H1 (cell line): ENCODE measurements at regions not wholly inside any gene's neighbourhood (a gene's known extent, or its start where the extent isn't known, plus 50 kb on each side); places are given as distances from the start of the nearest gene placed in this dataset.

Experiments used
- CTCF ChIA-PET: fragments of 300-600 bp; sonication (Branson Sonifier 250); formaldehyde crosslinking; loops from one replicate; lab custom pipeline; 2021; ENCODE audit not compliant: partially characterized antibody; lab: Charles Lee
- POLR2A ChIA-PET: fragments of 300-600 bp; sonication (Branson Sonifier 250); formaldehyde crosslinking; loops from one replicate; lab custom pipeline; 2021; ENCODE audit warnings: inconsistent platforms; ENCODE audit not compliant: partially characterized antibody; lab: Charles Lee
- DNase-seq, 2 experiments: peaks; one replicate each; pipeline versions ENCODE4 v3.0.0 to v3.0.0-alpha.2; 2010 to 2022; ENCODE audit warnings: low spot score in 2 of 2, low read depth in 1 of 2, mixed read lengths in 1 of 2
- FAIRE-seq: peaks from 2 replicates; lab custom pipeline; 2011; peaks lifted over from hg19 to GRCh38; lab: Jason Lieb, UNC
- H2AFZ ChIP-seq: 2 replicates; pipeline ENCODE4 v1.8.1; 2012; ENCODE audit warnings: low read length, inconsistent platforms
- H2AK5ac ChIP-seq: 2 replicates; pipeline ENCODE4 v1.6.1; 2013; ENCODE audit warnings: low read depth, low read length
- H2BK120ac ChIP-seq: replicated peaks from 2 replicates; pipeline ENCODE3; 2013; ENCODE audit warnings: low read depth, low read length, inconsistent platforms
- H2BK12ac ChIP-seq: 2 replicates; pipeline ENCODE4 v1.6.1; 2013; ENCODE audit warnings: low read depth, low read length
- H2BK15ac ChIP-seq: 2 replicates; pipeline ENCODE4 v1.6.1; 2013; ENCODE audit warnings: low read length
- H2BK20ac ChIP-seq: 2 replicates; pipeline ENCODE4 v1.6.1; 2013; ENCODE audit warnings: low read length
- H2BK5ac ChIP-seq: 2 replicates; pipeline ENCODE4 v1.6.1; 2013; ENCODE audit warnings: low read depth, low read length
- H3K14ac ChIP-seq: 2 replicates; pipeline ENCODE4 v1.6.1; 2013; ENCODE audit warnings: inconsistent platforms; ENCODE audit not compliant: insufficient read length
- H3K18ac ChIP-seq: 2 replicates; pipeline ENCODE4 v1.6.1; 2013; ENCODE audit warnings: low read length; ENCODE audit errors: extremely low read depth
- H3K23ac ChIP-seq: 2 replicates; pipeline ENCODE4 v1.6.1; 2013; ENCODE audit warnings: inconsistent platforms; ENCODE audit not compliant: insufficient read length
- H3K23me2 ChIP-seq: 2 replicates; pipeline ENCODE4 v1.6.1; 2013; ENCODE audit warnings: low read depth, low read length
- H3K27ac ChIP-seq: 2 replicates; pipeline ENCODE4 v1.6.1; 2011; ENCODE audit warnings: low read depth, low read length, inconsistent platforms
- H3K27me3 ChIP-seq, 4 experiments: replicated peaks in 1 of 4; 1 replicate in 1 of 4; 2 replicates in 3 of 4; pipeline versions ENCODE4 v1.6.1 to v1.8.1; 2011 to 2013; ENCODE audit warnings: low read length in 3 of 4, mild to moderate bottlenecking in 3 of 4, inconsistent platforms in 2 of 4, mixed read lengths in 2 of 4, moderate library complexity in 1 of 4; ENCODE audit not compliant: control insufficient read depth in 3 of 4, insufficient read depth in 3 of 4; ENCODE audit errors: extremely low read depth in 1 of 4
- H3K36me3 ChIP-seq, 4 experiments: 2 replicates each; pipeline versions ENCODE4 v1.6.1 to v1.8.1; 2011 to 2013; ENCODE audit warnings: mild to moderate bottlenecking in 4 of 4, low read length in 3 of 4, moderate library complexity in 2 of 4, control low read depth in 1 of 4, inconsistent platforms in 1 of 4; ENCODE audit not compliant: insufficient read depth in 4 of 4, control insufficient read depth in 2 of 4
- H3K4ac ChIP-seq: replicated peaks from 2 replicates; pipeline ENCODE3; 2013; ENCODE audit warnings: low read length, low read depth, mixed read lengths, inconsistent platforms; ENCODE audit not compliant: insufficient read length
- H3K4me1 ChIP-seq, 4 experiments: replicated peaks in 1 of 4; 1 replicate in 1 of 4; 2 replicates in 3 of 4; pipeline versions ENCODE4 v1.6.1 to v1.8.1; 2011 to 2013; ENCODE audit warnings: low read length in 3 of 4, inconsistent platforms in 2 of 4, mixed read lengths in 1 of 4; ENCODE audit not compliant: insufficient read depth in 4 of 4, control insufficient read depth in 3 of 4
- H3K4me2 ChIP-seq, 2 experiments: 2 replicates each; pipeline versions ENCODE4 v1.6.1 to v1.8.1; 2011 to 2013; ENCODE audit warnings: low read depth in 2 of 2, low read length in 2 of 2, control low read depth in 1 of 2, inconsistent platforms in 1 of 2, mild to moderate bottlenecking in 1 of 2; ENCODE audit not compliant: insufficient read depth in 1 of 2
- H3K4me3 ChIP-seq, 4 experiments: fragments of 200-600, 300-600 bp in 1 of 4; sonication (generic), shearing (Covaris generic), sonication (Bioruptor Twin) in 1 of 4; 2 replicates each; pipeline versions ENCODE4 v1.5.1 to v1.8.1; 2011 to 2016; ENCODE audit warnings: low read length in 4 of 4, low read depth in 3 of 4, control low read depth in 2 of 4, inconsistent platforms in 2 of 4, mild to moderate bottlenecking in 2 of 4, mixed read lengths in 1 of 4, moderate library complexity in 1 of 4; ENCODE audit not compliant: insufficient read depth in 2 of 4; ENCODE audit errors: extremely low read depth in 1 of 4
- H3K56ac ChIP-seq: replicated peaks from 2 replicates; pipeline ENCODE3; 2013; ENCODE audit warnings: low read depth, mild to moderate bottlenecking, mixed read lengths, low read length, inconsistent platforms; ENCODE audit not compliant: insufficient read length
- H3K79me1 ChIP-seq: 2 replicates; pipeline ENCODE4 v1.6.1; 2013; ENCODE audit warnings: low read depth, low read length, control low read depth
- H3K79me2 ChIP-seq, 2 experiments: 2 replicates each; pipeline versions ENCODE4 v1.6.1 to v1.8.1; 2012 to 2013; ENCODE audit warnings: low read length in 2 of 2, mild to moderate bottlenecking in 2 of 2, inconsistent platforms in 1 of 2; ENCODE audit not compliant: insufficient read depth in 2 of 2, control insufficient read depth in 1 of 2
- H3K9ac ChIP-seq, 4 experiments: replicated peaks in 1 of 4; 1 replicate in 1 of 4; 2 replicates in 3 of 4; pipeline versions ENCODE4 v1.6.1 to v1.8.1; 2011 to 2013; ENCODE audit warnings: low read depth in 3 of 4, low read length in 3 of 4, control low read depth in 2 of 4, mild to moderate bottlenecking in 2 of 4, moderate library complexity in 2 of 4, inconsistent platforms in 1 of 4; ENCODE audit errors: extremely low read depth in 1 of 4
- H3K9me3 ChIP-seq, 2 experiments: 2 replicates each; pipeline versions ENCODE4 v1.6.1 to v1.8.1; 2012 to 2013; ENCODE audit warnings: mild to moderate bottlenecking in 2 of 2, moderate library complexity in 2 of 2, control low read depth in 1 of 2, inconsistent platforms in 1 of 2, low read depth in 1 of 2, low read length in 1 of 2, mixed read lengths in 1 of 2; ENCODE audit not compliant: insufficient read depth in 2 of 2
- H4K20me1 ChIP-seq, 2 experiments: replicated peaks in 1 of 2; 2 replicates each; pipeline versions ENCODE3 to v1.8.1; 2011 to 2013; ENCODE audit warnings: inconsistent platforms in 2 of 2, low read length in 2 of 2, mild to moderate bottlenecking in 1 of 2; ENCODE audit not compliant: insufficient read depth in 2 of 2, control insufficient read depth in 1 of 2
- H4K5ac ChIP-seq: 2 replicates; pipeline ENCODE4 v1.6.1; 2013; ENCODE audit warnings: low read length, low read depth, mixed read lengths, inconsistent platforms; ENCODE audit not compliant: insufficient read length
- H4K8ac ChIP-seq: 2 replicates; pipeline ENCODE4 v1.8.0; 2013; ENCODE audit warnings: mild to moderate bottlenecking, moderate library complexity, low read length, inconsistent platforms; ENCODE audit not compliant: insufficient read depth; ENCODE audit errors: extremely low read depth
- H4K91ac ChIP-seq: replicated peaks from 2 replicates; pipeline ENCODE3; 2013; ENCODE audit warnings: low read length, mixed read lengths, inconsistent platforms; ENCODE audit not compliant: insufficient read length
- BACH1 ChIP-seq: IDR thresholded peaks from 2 replicates; pipeline ENCODE4 v1.6.1; 2012; ENCODE audit warnings: low read length, improper control_type of control experiment
- BCL11A ChIP-seq, 2 experiments: IDR thresholded peaks; one replicate each; pipeline ENCODE4 v1.6.1; 2011; ENCODE audit warnings: low read depth in 2 of 2, low read length in 2 of 2, mild to moderate bottlenecking in 2 of 2
- CHD1 ChIP-seq: IDR thresholded peaks from 2 replicates; pipeline ENCODE4 v1.6.1; 2012; ENCODE audit warnings: low read depth, low read length, improper control_type of control experiment
- NRF1 ChIP-seq: IDR thresholded peaks from 2 replicates; pipeline ENCODE4 v1.6.1; 2011; ENCODE audit warnings: mild to moderate bottlenecking, low read depth, low read length, improper control_type of control experiment
- SAP30 ChIP-seq: fragments of 300-600 bp; sonication (generic); IDR thresholded peaks from 2 replicates; pipeline ENCODE4 v1.7.1; 2012; ENCODE audit warnings: low read length, moderate library complexity, mild to moderate bottlenecking, inconsistent platforms; ENCODE audit not compliant: insufficient read depth, insufficient replicate concordance
- SIRT6 ChIP-seq: IDR thresholded peaks from one replicate; pipeline ENCODE4 v1.7.1; 2012; ENCODE audit warnings: low read length, inconsistent platforms
- WGBS, 2 experiments: shearing (Covaris generic) in 1 of 2; methylation state at CpG; one replicate each; pipeline versions ENCODE4 v1.1.6 to v1.1.7; 2013 to 2015; ENCODE audit warnings: low lambda C conversion rate in 2 of 2, mixed read lengths in 2 of 2, inconsistent platforms in 1 of 2, low coverage in 1 of 2, missing lambda C conversion rate in 1 of 2; ENCODE audit not compliant: insufficient replicate concordance in 2 of 2, insufficient coverage in 1 of 2, insufficient read length in 1 of 2; ENCODE audit errors: extremely low coverage in 1 of 2, missing lambda C conversion rate in 1 of 2; 5-methylcytosine and 5-hydroxymethylcytosine counted together

DNA sequence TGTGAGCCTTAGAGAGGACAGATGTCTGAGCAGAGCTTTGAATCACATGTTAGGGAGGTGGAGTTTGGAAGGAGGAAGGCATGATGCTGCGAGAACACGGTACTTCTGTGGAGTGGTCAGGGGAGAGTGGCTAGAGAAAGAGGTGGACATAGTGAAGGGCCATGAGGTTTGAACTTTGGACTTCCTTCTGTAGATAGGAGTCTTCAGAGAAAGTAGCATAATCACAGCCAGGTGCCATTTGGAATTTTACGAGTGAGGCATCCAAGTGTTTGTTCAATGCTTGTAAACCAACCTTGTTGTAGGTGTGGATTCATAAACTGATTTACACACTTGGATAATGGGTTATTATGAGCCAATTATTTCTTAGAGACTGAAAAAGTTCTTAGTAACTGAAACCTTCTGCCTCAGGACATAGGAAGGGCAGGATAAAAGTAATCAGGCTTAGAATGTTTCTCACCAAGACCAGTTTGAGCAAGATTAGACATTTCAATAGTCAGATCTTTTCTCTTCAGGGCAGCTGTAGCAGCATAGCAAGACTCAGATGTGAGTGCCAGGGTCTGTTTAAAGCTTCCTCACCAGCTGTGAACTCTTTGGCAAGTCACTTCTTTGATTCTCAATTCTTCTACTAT lies 83.5 kb upstream of the HMCN1 start:
- no peak overlapping the region for H3K4ac ChIP-seq
- no peak overlapping the region for H2BK20ac ChIP-seq
- no peaks in the 10 kb centered on the region for H3K79me1 ChIP-seq
- no peak overlapping the region for H4K8ac ChIP-seq
- ChIA-PET CTCF (interaction anchor here (0.6 to 3.2 kb wide), 8 partner anchors 10 to 69 kb away, joined by 3 to 13 read pairs (median 8); no protein-coding TSS in a partner anchor), POLR2A (no interaction called here)
- FAIRE-seq (no peak), DNase-seq (no peak)
- H2AFZ ChIP-seq = no peak overlapping the region
- H2AK5ac ChIP-seq = no peak overlapping the region
- H3K27me3 ChIP-seq = no peaks in the 10 kb centered on the region
- H3K27ac ChIP-seq = no peak overlapping the region
- no peak overlapping the region for H2BK12ac ChIP-seq
- H2BK120ac ChIP-seq = no peak overlapping the region
- no peak overlapping the region for H3K56ac ChIP-seq
- H3K4me3 ChIP-seq = no peak overlapping the region
- H3K36me3 ChIP-seq = peaks cover 0 to 11% (median 0%) of the 10 kb centered on the region in 4 experiments; a peak in 2 of 8 replicates
- no peak overlapping the region for H3K23ac ChIP-seq
- H3K4me2 ChIP-seq = no peak overlapping the region
- peaks cover 17 to 19% of the 10 kb centered on the region in 2 experiments for H3K9me3 ChIP-seq
- H4K91ac ChIP-seq = no peak overlapping the region
- no peak overlapping the region for H2BK5ac ChIP-seq
- no peaks in the 10 kb centered on the region for H4K20me1 ChIP-seq
- no peaks in the 10 kb centered on the region for H3K79me2 ChIP-seq
- H3K14ac ChIP-seq = no peak overlapping the region
- no peaks in the 10 kb centered on the region; the same call in 1 of the 2 replicates for H3K23me2 ChIP-seq
- H3K4me1 ChIP-seq = peaks cover 0 to 5% (median 2%) of the 10 kb centered on the region in 4 experiments; a peak in 4 of 7 replicates
- WGBS, 2 experiments = 87% methylated on average over 3 of the region's 3 CpGs; no CpG with 5 or more reads in 1 of the 2 experiments
- H3K18ac ChIP-seq = no peak overlapping the region
- H3K9ac ChIP-seq = no peak overlapping the region
- no peak overlapping the region for H4K5ac ChIP-seq
- no peak overlapping the region for H2BK15ac ChIP-seq
- TF ChIP-seq SIRT6 (no peak), NRF1 (no peak), CHD1 (no peak), BACH1 (no peak), SAP30 (no peak), BCL11A (IDR thresholded peaks at IDR 0.05; ENCODE audit: low read depth in 2 of 2, low read length in 2 of 2) (no peak)
